Retina (tissue), 1 donor: ENCODE measurements at regions not wholly inside any gene's neighbourhood (a gene's known extent, or its start where the extent isn't known, plus 50 kb on each side); places are given as distances from the start of the nearest gene placed in this dataset.
"Not testable (repeated sequence)": the region's sequence is repeated elsewhere in the genome, so short reads cannot be mapped to it uniquely, and the experiment has no call there.

ENCODE experiments used
- DNase-seq: peaks from one replicate; pipeline ENCODE4 v3.0.0-alpha.2; 2016

- DNase-seq = no peak
Observed at GRCh38 chr14:34081576-34082136, 130.8 kb upstream of the EGLN3 start.

- DNase-seq = peak; percentile 60
Observed at GRCh38 chr14:34081101-34081575, 130.3 kb upstream of the EGLN3 start.

GRCh38 chr14:34079643-34080042 lies 128.8 kb upstream of the EGLN3 start:
- DNase-seq = not testable (repeated sequence)

- DNase-seq = no peak
Observed at GRCh38 chr14:34078117-34078743, 127.4 kb upstream of the EGLN3 start.

- DNase-seq = no peak
Observed at GRCh38 chr14:34075826-34076225, 125.0 kb upstream of the EGLN3 start.

- no peak for DNase-seq
Observed at GRCh38 chr14:34075042-34075744, 124.3 kb upstream of the EGLN3 start.

GRCh38 chr14:34072921-34073320 lies 122.0 kb upstream of the EGLN3 start:
- no peak for DNase-seq

- DNase-seq = no peak
Observed at GRCh38 chr14:34072401-34072800, 121.5 kb upstream of the EGLN3 start.

GRCh38 chr14:34070917-34071407 lies 120.1 kb upstream of the EGLN3 start:
- no peak for DNase-seq

- DNase-seq = no peak
Observed at GRCh38 chr14:34069854-34070582, 119.1 kb upstream of the EGLN3 start.

GRCh38 chr14:34067587-34067986 lies 116.7 kb upstream of the EGLN3 start:
- no peak for DNase-seq

GRCh38 chr14:34065690-34066391 lies 115.0 kb upstream of the EGLN3 start:
- DNase-seq = no peak

GRCh38 chr14:34065236-34065635 lies 114.4 kb upstream of the EGLN3 start:
- no peak for DNase-seq

- DNase-seq = no peak
Observed at GRCh38 chr14:34064349-34064748, 113.5 kb upstream of the EGLN3 start.

GRCh38 chr14:34063470-34064164 lies 112.7 kb upstream of the EGLN3 start:
- no peak for DNase-seq

GRCh38 chr14:34063042-34063441 lies 112.2 kb upstream of the EGLN3 start:
- no peak for DNase-seq

- DNase-seq = no peak
Observed at GRCh38 chr14:34062353-34062973, 111.6 kb upstream of the EGLN3 start.

- DNase-seq = no peak
Observed at GRCh38 chr14:34060651-34060999, 109.8 kb upstream of the EGLN3 start.

- DNase-seq = peak; percentile 89
Observed at GRCh38 chr14:34059925-34060650, 109.2 kb upstream of the EGLN3 start.

GRCh38 chr14:34059037-34059924 lies 108.4 kb upstream of the EGLN3 start:
- DNase-seq = peak; percentile 17
